HepG2 (cell line): ENCODE measurements at regions not wholly inside any gene's neighbourhood (a gene's known extent, or its start where the extent isn't known, plus 50 kb on each side); places are given as distances from the start of the nearest gene placed in this dataset.
A peak's percentile ranks its signal among the peaks of the same experiment; 100 is the strongest.

ENCODE experiments used
- ARHGAP35 ChIP-seq: sonication (generic); formaldehyde crosslinking; IDR thresholded peaks from 2 replicates; pipeline ENCODE4 v1.9.0; 2022; ENCODE audit warnings: mild to moderate bottlenecking, inconsistent platforms, moderate library complexity, missing genetic modification reagents, borderline replicate concordance
- CBFB ChIP-seq: sonication (generic); formaldehyde crosslinking; IDR thresholded peaks from 2 replicates; pipeline ENCODE4 v1.4.0; 2020; ENCODE audit warnings: missing genetic modification reagents
- FOXA3 ChIP-seq: IDR thresholded peaks from 2 replicates; pipeline ENCODE4 v1.6.1; 2016; ENCODE audit warnings: missing genetic modification reagents, missing compliant biosample characterization
- HOXA9 ChIP-seq: sonication (generic); formaldehyde crosslinking; IDR thresholded peaks from 2 replicates; pipeline ENCODE4 v1.8.1; 2022; ENCODE audit warnings: missing genetic modification reagents, mild to moderate bottlenecking, moderate library complexity, borderline replicate concordance
- NFIC ChIP-seq: IDR thresholded peaks from 2 replicates; pipeline ENCODE4 v1.6.1; 2012; ENCODE audit warnings: mild to moderate bottlenecking, low read length, inconsistent platforms
- PAWR ChIP-seq: sonication (generic); formaldehyde crosslinking; IDR thresholded peaks from 2 replicates; pipeline ENCODE4 v1.4.0; 2020; ENCODE audit warnings: missing genetic modification reagents, mild to moderate bottlenecking, borderline replicate concordance
- SRSF4 ChIP-seq: fragments of 200-400 bp; formaldehyde crosslinking; IDR thresholded peaks from one replicate; pipeline ENCODE4 v1.6.1; 2018; ENCODE audit warnings: mild to moderate bottlenecking, low read depth, low read length, moderate library complexity; ENCODE audit not compliant: poor library complexity, severe bottlenecking
- TBL1XR1 ChIP-seq: fragments of 150-350 bp; IDR thresholded peaks from 2 replicates; pipeline ENCODE4 v1.6.1; 2014; ENCODE audit warnings: borderline replicate concordance, low read length; ENCODE audit not compliant: partially characterized antibody
- ZMYM3 ChIP-seq: sonication (generic); formaldehyde crosslinking; IDR thresholded peaks from 2 replicates; pipeline ENCODE4 v1.5.1; 2020; ENCODE audit warnings: mild to moderate bottlenecking, missing genetic modification reagents
- ZSCAN25 ChIP-seq: sonication (generic); formaldehyde crosslinking; IDR thresholded peaks from 2 replicates; pipeline ENCODE4 v1.8.0; 2022; ENCODE audit warnings: mild to moderate bottlenecking, missing genetic modification reagents
- TF ChIP-seq, protein P1 (sequence below): sonication (generic); formaldehyde crosslinking; IDR thresholded peaks from 2 replicates; pipeline ENCODE4 v1.5.1; 2020; ENCODE audit warnings: mild to moderate bottlenecking, moderate library complexity, missing genetic modification reagents
- TF ChIP-seq, protein P2 (sequence below): sonication (generic); formaldehyde crosslinking; IDR thresholded peaks from 2 replicates; pipeline ENCODE4 v1.8.0; 2022; ENCODE audit warnings: mild to moderate bottlenecking, missing genetic modification reagents, moderate library complexity
- TF ChIP-seq, protein P3 (sequence below): sonication (generic); formaldehyde crosslinking; IDR thresholded peaks from 2 replicates; pipeline ENCODE4 v1.4.0; 2020; ENCODE audit warnings: mild to moderate bottlenecking, low read depth, missing genetic modification reagents
- TF ChIP-seq, protein P4 (sequence below): sonication (generic); formaldehyde crosslinking; IDR thresholded peaks from 2 replicates; pipeline ENCODE4 v1.4.0; 2020; ENCODE audit warnings: missing genetic modification reagents, low read depth, mild to moderate bottlenecking, borderline replicate concordance
- TF ChIP-seq, protein P5 (sequence below): IDR thresholded peaks from 2 replicates; pipeline ENCODE4 v1.6.1; 2016; ENCODE audit warnings: mild to moderate bottlenecking, missing biosample characterization, missing genetic modification reagents
- TF ChIP-seq, protein P6 (sequence below): sonication (generic); formaldehyde crosslinking; IDR thresholded peaks from 2 replicates; pipeline ENCODE4 v1.4.0; 2020; ENCODE audit warnings: missing genetic modification reagents
- TF ChIP-seq, protein P7 (sequence below): sonication (generic); formaldehyde crosslinking; IDR thresholded peaks from 2 replicates; pipeline ENCODE4 v1.8.1; 2023; ENCODE audit warnings: mild to moderate bottlenecking, missing genetic modification reagents

DNA sequence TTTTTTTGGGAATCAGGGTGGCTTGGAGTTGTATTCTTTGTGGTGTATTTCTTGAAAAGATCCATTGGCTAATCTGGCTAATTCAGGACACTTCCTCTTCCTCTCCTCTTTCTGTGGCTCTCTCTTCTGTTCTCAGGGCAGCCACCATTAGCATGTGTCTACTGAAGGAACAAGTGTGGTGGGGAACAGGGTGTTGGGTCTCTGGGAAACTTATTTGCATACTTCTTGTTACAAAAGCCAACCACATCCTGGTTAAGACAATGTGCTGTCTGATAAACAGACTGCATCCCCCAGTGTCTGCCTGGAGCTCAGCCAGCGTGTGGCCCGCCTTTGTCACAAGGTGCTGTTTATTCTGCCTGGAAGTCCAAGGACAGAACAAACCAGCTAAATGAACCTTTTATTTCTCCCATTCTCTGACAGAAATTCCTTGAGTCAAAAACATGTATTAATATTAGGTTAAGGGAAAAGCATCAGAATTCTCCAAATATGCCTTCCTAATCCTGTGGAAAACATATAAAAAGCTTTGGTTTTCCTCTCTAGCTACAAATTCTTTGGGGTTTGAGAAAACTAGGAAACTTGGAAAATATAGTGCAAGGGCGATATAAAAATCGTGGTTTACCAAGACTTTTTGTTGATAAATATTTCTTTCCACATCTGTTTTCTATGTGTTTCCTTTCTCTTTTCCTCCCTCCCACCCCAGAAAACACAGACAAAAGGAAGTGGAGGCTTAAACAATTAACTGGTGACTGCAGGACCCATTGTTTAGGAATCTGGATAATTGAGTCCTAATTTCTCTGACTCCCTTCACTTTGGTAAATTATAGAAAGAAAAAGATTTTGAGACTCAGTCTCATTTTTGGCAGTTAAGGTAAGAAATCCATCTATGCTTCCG lies 203.6 kb downstream of the SPRY1 start (continued):
- TF ChIP-seq, protein P1, sequence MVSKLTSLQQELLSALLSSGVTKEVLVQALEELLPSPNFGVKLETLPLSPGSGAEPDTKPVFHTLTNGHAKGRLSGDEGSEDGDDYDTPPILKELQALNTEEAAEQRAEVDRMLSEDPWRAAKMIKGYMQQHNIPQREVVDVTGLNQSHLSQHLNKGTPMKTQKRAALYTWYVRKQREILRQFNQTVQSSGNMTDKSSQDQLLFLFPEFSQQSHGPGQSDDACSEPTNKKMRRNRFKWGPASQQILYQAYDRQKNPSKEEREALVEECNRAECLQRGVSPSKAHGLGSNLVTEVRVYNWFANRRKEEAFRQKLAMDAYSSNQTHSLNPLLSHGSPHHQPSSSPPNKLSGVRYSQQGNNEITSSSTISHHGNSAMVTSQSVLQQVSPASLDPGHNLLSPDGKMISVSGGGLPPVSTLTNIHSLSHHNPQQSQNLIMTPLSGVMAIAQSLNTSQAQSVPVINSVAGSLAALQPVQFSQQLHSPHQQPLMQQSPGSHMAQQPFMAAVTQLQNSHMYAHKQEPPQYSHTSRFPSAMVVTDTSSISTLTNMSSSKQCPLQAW (CRISPR knock-in tag) = peak; percentile 84
- no peak for TF ChIP-seq ARHGAP35 (CRISPR knock-in tag)
- TF ChIP-seq ZSCAN25 (CRISPR knock-in tag) = 0 out of 2 replicates have a peak, but pooled peaks have one; percentile 29
- TF ChIP-seq, protein P2, sequence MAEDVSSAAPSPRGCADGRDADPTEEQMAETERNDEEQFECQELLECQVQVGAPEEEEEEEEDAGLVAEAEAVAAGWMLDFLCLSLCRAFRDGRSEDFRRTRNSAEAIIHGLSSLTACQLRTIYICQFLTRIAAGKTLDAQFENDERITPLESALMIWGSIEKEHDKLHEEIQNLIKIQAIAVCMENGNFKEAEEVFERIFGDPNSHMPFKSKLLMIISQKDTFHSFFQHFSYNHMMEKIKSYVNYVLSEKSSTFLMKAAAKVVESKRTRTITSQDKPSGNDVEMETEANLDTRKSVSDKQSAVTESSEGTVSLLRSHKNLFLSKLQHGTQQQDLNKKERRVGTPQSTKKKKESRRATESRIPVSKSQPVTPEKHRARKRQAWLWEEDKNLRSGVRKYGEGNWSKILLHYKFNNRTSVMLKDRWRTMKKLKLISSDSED = no peak
- TF ChIP-seq FOXA3 = peak; percentile 99
- TF ChIP-seq, protein P3, sequence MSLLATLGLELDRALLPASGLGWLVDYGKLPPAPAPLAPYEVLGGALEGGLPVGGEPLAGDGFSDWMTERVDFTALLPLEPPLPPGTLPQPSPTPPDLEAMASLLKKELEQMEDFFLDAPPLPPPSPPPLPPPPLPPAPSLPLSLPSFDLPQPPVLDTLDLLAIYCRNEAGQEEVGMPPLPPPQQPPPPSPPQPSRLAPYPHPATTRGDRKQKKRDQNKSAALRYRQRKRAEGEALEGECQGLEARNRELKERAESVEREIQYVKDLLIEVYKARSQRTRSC (CRISPR knock-in tag) = no peak
- peak; percentile 66; the same call in 1 of the 2 replicates for TF ChIP-seq ZMYM3 (CRISPR knock-in tag)
- no peak for TF ChIP-seq HOXA9 (CRISPR knock-in tag)
- TF ChIP-seq TBL1XR1 = peak; percentile 99
- TF ChIP-seq, protein P4, sequence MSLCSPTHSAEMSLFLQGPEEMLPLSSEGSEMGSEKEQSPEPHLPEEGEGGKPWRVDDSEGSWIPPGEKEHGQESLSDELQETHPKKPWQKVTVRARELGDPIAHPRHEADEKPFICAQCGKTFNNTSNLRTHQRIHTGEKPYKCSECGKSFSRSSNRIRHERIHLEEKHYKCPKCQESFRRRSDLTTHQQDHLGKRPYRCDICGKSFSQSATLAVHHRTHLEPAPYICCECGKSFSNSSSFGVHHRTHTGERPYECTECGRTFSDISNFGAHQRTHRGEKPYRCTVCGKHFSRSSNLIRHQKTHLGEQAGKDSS (CRISPR knock-in tag) = no peak; the same call in 1 of the 2 replicates
- TF ChIP-seq, protein P5, sequence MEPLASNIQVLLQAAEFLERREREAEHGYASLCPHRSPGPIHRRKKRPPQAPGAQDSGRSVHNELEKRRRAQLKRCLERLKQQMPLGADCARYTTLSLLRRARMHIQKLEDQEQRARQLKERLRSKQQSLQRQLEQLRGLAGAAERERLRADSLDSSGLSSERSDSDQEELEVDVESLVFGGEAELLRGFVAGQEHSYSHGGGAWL (CRISPR knock-in tag) = no peak
- peak; percentile 98 for TF ChIP-seq NFIC
- TF ChIP-seq, protein P6, sequence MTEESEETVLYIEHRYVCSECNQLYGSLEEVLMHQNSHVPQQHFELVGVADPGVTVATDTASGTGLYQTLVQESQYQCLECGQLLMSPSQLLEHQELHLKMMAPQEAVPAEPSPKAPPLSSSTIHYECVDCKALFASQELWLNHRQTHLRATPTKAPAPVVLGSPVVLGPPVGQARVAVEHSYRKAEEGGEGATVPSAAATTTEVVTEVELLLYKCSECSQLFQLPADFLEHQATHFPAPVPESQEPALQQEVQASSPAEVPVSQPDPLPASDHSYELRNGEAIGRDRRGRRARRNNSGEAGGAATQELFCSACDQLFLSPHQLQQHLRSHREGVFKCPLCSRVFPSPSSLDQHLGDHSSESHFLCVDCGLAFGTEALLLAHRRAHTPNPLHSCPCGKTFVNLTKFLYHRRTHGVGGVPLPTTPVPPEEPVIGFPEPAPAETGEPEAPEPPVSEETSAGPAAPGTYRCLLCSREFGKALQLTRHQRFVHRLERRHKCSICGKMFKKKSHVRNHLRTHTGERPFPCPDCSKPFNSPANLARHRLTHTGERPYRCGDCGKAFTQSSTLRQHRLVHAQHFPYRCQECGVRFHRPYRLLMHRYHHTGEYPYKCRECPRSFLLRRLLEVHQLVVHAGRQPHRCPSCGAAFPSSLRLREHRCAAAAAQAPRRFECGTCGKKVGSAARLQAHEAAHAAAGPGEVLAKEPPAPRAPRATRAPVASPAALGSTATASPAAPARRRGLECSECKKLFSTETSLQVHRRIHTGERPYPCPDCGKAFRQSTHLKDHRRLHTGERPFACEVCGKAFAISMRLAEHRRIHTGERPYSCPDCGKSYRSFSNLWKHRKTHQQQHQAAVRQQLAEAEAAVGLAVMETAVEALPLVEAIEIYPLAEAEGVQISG (CRISPR knock-in tag) = peak; percentile 66
- TF ChIP-seq CBFB (CRISPR knock-in tag) = peak; percentile 98
- no peak for TF ChIP-seq SRSF4
- TF ChIP-seq, protein P7, sequence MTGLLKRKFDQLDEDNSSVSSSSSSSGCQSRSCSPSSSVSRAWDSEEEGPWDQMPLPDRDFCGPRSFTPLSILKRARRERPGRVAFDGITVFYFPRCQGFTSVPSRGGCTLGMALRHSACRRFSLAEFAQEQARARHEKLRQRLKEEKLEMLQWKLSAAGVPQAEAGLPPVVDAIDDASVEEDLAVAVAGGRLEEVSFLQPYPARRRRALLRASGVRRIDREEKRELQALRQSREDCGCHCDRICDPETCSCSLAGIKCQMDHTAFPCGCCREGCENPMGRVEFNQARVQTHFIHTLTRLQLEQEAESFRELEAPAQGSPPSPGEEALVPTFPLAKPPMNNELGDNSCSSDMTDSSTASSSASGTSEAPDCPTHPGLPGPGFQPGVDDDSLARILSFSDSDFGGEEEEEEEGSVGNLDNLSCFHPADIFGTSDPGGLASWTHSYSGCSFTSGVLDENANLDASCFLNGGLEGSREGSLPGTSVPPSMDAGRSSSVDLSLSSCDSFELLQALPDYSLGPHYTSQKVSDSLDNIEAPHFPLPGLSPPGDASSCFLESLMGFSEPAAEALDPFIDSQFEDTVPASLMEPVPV (CRISPR knock-in tag) = peak; percentile 66; the same call in 1 of the 2 replicates
- TF ChIP-seq PAWR (CRISPR knock-in tag) = no peak
